Smooth muscle cell (in vitro differentiated cells): ENCODE measurements at regions not wholly inside any gene's neighbourhood (a gene's known extent, or its start where the extent isn't known, plus 50 kb on each side); places are given as distances from the start of the nearest gene placed in this dataset.
A peak's percentile ranks its signal among the peaks of the same experiment; 100 is the strongest.

Experiments
- DNase-seq: peaks from one replicate; lab custom pipeline; 2025; ENCODE audit not compliant: unreplicated experiment; lab: John Stamatoyannopoulos, UW
- H2AFZ ChIP-seq: fragments of 200-600 bp; sonication (generic); 2 replicates; pipeline ENCODE4 v1.6.0; 2016; ENCODE audit warnings: antibody characterized with exemption, low read depth, mild to moderate bottlenecking
- H3F3A ChIP-seq: fragments of 200-600 bp; sonication (generic); 2 replicates; pipeline ENCODE4 v1.6.0; 2017; ENCODE audit warnings: antibody characterized with exemption, low read depth
- H3K27ac ChIP-seq: fragments of 200-600 bp; sonication (generic); 2 replicates; pipeline ENCODE4 v1.5.1; 2016; ENCODE audit warnings: low read depth, mild to moderate bottlenecking
- H3K27me3 ChIP-seq: fragments of 200-600 bp; sonication (generic); 2 replicates; pipeline ENCODE4 v1.6.1; 2016; ENCODE audit warnings: low read depth, mild to moderate bottlenecking
- H3K36me3 ChIP-seq: fragments of 200-600 bp; sonication (generic); 2 replicates; pipeline ENCODE4 v1.5.1; 2016; ENCODE audit warnings: low read depth
- H3K4me1 ChIP-seq: fragments of 200-600 bp; sonication (generic); 2 replicates; pipeline ENCODE4 v1.5.1; 2016; ENCODE audit warnings: low read depth
- H3K4me2 ChIP-seq: fragments of 200-600 bp; sonication (generic); 2 replicates; pipeline ENCODE4 v1.6.0; 2016; ENCODE audit warnings: mild to moderate bottlenecking
- H3K4me3 ChIP-seq: fragments of 200-600 bp; sonication (generic); 2 replicates; pipeline ENCODE4 v1.5.1; 2016; ENCODE audit warnings: mild to moderate bottlenecking
- H3K79me2 ChIP-seq: fragments of 200-600 bp; sonication (generic); 2 replicates; pipeline ENCODE4 v1.6.0; 2016; ENCODE audit warnings: low read depth, mild to moderate bottlenecking
- H3K9ac ChIP-seq: fragments of 200-600 bp; sonication (generic); 2 replicates; pipeline ENCODE4 v1.6.0; 2016; ENCODE audit warnings: low read depth
- H3K9me3 ChIP-seq: fragments of 200-600 bp; sonication (generic); replicated peaks from 2 replicates; pipeline ENCODE4 v1.5.1; 2016; ENCODE audit warnings: low read depth
- H4K20me1 ChIP-seq: fragments of 200-600 bp; sonication (generic); 2 replicates; pipeline ENCODE4 v1.6.0; 2016; ENCODE audit warnings: low read depth
- CTCF ChIP-seq: fragments of 200-600 bp; sonication (generic); IDR thresholded peaks from 2 replicates; pipeline ENCODE4 v1.5.1; 2017; ENCODE audit warnings: borderline replicate concordance, mild to moderate bottlenecking, antibody characterized with exemption; ENCODE audit not compliant: insufficient read depth, poor library complexity, severe bottlenecking
- WGBS: methylation state at CpG from one replicate; pipeline ENCODE4 v1.1.7; 2016; ENCODE audit warnings: low lambda C conversion rate; 5-methylcytosine and 5-hydroxymethylcytosine counted together

- Histone ChIP-seq H3K4me3 (no peak overlapping the region), H3F3A (no peaks in the 10 kb centered on the region), H3K9ac (no peak overlapping the region), H3K27ac (no peak overlapping the region), H3K79me2 (no peaks in the 10 kb centered on the region), H2AFZ (no peak overlapping the region), H3K36me3 (no peaks in the 10 kb centered on the region), H3K4me1 (no peaks in the 10 kb centered on the region), H3K4me2 (no peak overlapping the region), H3K27me3 (no peaks in the 10 kb centered on the region), H4K20me1 (no peaks in the 10 kb centered on the region), H3K9me3 (no peaks in the 10 kb centered on the region)
- no peak for TF ChIP-seq CTCF
- no peak for DNase-seq
- 48% methylated on average over 2 of the region's 2 CpGs for WGBS
These were observed 285.1 kb downstream of the REEP3 start for GRCh38 chr10:63806330-63806729.

GRCh38 chr10:63812501-63812900 lies 291.3 kb downstream of the REEP3 start:
- Histone ChIP-seq H3K4me1 (no peaks in the 10 kb centered on the region), H3K79me2 (no peaks in the 10 kb centered on the region), H3F3A (no peaks in the 10 kb centered on the region), H3K9ac (no peak overlapping the region), H2AFZ (no peak overlapping the region), H3K4me3 (no peak overlapping the region), H3K4me2 (no peak overlapping the region), H3K9me3 (no peaks in the 10 kb centered on the region), H3K36me3 (no peaks in the 10 kb centered on the region), H3K27me3 (no peaks in the 10 kb centered on the region), H3K27ac (no peak overlapping the region), H4K20me1 (no peaks in the 10 kb centered on the region)
- DNase-seq: no peak
- TF ChIP-seq CTCF: no peak
- WGBS: 50% methylated on average over 2 of the region's 2 CpGs

GRCh38 chr10:63819753-63820329 lies 298.6 kb downstream of the REEP3 start:
- DNase-seq: peak; percentile 12
- no peak overlapping the region for H2AFZ ChIP-seq
- no peak overlapping the region for H3K4me2 ChIP-seq
- H3K4me3 ChIP-seq: no peak overlapping the region
- H3K36me3 ChIP-seq: no peaks in the 10 kb centered on the region
- H3K9me3 ChIP-seq: no peaks in the 10 kb centered on the region
- peak; percentile 84 for TF ChIP-seq CTCF
- no peak overlapping the region for H3K27ac ChIP-seq
- H3F3A ChIP-seq: no peaks in the 10 kb centered on the region
- no peaks in the 10 kb centered on the region for H3K27me3 ChIP-seq
- H3K4me1 ChIP-seq: no peaks in the 10 kb centered on the region
- no peaks in the 10 kb centered on the region for H4K20me1 ChIP-seq
- H3K9ac ChIP-seq: no peak overlapping the region
- WGBS: 0% methylated on average over 3 of the region's 3 CpGs
- no peaks in the 10 kb centered on the region for H3K79me2 ChIP-seq

- Histone ChIP-seq H4K20me1 (no peaks in the 10 kb centered on the region), H3K4me3 (no peak overlapping the region), H3F3A (no peaks in the 10 kb centered on the region), H2AFZ (no peak overlapping the region), H3K4me1 (no peaks in the 10 kb centered on the region), H3K27ac (no peak overlapping the region), H3K9me3 (no peaks in the 10 kb centered on the region), H3K9ac (no peak overlapping the region), H3K79me2 (no peaks in the 10 kb centered on the region), H3K4me2 (no peak overlapping the region), H3K36me3 (no peaks in the 10 kb centered on the region), H3K27me3 (no peaks in the 10 kb centered on the region)
- TF ChIP-seq CTCF: no peak
- 68% methylated on average over 5 of the region's 5 CpGs for WGBS
- no peak for DNase-seq
These were observed 301.3 kb downstream of the REEP3 start for GRCh38 chr10:63822496-63822895.
